LNCAP (cell line): ENCODE measurements at regions not wholly inside any gene's neighbourhood (a gene's known extent, or its start where the extent isn't known, plus 50 kb on each side); places are given as distances from the start of the nearest gene placed in this dataset.

Experiments used
- TF ChIP-seq, protein P1 (sequence below): fragments of 450-650 bp; IDR thresholded peaks from 2 replicates; pipeline ENCODE4 v1.5.1; 2017; ENCODE audit warnings: mild to moderate bottlenecking

GRCh38 chr12:94037444-94037843 is 110.9 kb upstream of the PLXNC1 start:
- TF ChIP-seq, protein P1, sequence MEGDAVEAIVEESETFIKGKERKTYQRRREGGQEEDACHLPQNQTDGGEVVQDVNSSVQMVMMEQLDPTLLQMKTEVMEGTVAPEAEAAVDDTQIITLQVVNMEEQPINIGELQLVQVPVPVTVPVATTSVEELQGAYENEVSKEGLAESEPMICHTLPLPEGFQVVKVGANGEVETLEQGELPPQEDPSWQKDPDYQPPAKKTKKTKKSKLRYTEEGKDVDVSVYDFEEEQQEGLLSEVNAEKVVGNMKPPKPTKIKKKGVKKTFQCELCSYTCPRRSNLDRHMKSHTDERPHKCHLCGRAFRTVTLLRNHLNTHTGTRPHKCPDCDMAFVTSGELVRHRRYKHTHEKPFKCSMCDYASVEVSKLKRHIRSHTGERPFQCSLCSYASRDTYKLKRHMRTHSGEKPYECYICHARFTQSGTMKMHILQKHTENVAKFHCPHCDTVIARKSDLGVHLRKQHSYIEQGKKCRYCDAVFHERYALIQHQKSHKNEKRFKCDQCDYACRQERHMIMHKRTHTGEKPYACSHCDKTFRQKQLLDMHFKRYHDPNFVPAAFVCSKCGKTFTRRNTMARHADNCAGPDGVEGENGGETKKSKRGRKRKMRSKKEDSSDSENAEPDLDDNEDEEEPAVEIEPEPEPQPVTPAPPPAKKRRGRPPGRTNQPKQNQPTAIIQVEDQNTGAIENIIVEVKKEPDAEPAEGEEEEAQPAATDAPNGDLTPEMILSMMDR = no peak

DNA sequence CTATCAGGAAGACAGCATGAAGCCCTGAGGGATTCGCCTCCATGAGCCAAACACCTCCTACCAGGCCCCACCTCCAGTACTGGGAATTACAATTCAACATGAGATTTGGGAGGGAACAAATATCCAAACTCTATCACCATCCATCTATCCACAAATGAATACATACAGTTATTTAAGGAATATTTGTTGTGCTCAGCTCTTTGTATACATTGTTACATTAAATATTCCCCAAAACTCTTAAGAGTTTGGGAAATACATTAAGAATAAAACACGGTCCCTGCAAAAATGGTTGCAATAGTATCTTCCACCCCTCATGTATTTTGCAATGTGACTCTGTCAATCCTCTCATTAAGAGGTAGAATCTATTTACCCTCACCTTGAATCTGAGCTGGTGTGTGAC is 109.8 kb upstream of the PLXNC1 start:
- TF ChIP-seq, protein P1 = no peak

DNA sequence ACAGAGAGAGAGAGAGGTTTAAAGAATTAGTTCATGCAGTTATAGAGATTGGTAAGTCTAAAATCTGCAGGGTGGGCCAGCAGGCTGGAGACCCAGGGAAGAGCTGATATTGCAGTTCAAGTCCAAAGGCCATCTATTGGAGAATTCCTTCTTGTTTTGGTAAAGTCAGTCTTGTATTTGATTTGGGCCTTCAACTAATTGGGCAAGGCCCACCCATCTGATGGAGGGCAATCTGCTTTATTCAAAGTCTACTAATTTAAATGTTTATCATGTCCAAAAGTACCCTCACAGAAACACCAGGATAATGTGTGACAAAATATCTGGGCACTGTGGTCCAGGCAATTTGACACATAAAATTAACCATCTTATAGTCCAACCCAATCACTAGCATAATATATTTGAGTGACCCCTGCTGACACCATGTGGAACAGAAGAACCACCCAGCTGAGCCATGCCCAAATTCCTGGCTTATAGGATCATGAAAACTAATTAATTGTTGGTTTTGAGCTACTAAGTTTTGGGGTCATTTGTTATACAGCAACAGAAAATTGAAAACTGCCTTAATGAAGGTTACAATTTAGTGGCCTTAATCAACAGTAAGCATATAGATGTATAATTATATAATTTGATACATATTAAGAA is 109.1 kb upstream of the PLXNC1 start:
- TF ChIP-seq, protein P1 = no peak

GRCh38 chr12:94039914-94040313 is 108.5 kb upstream of the PLXNC1 start:
- TF ChIP-seq, protein P1 = no peak

- TF ChIP-seq, protein P1 = no peak
Measured at GRCh38 chr12:94041850-94042249, 106.5 kb upstream of the PLXNC1 start.

- TF ChIP-seq, protein P1 = no peak
Measured at GRCh38 chr12:94042321-94042720, 106.1 kb upstream of the PLXNC1 start.

DNA sequence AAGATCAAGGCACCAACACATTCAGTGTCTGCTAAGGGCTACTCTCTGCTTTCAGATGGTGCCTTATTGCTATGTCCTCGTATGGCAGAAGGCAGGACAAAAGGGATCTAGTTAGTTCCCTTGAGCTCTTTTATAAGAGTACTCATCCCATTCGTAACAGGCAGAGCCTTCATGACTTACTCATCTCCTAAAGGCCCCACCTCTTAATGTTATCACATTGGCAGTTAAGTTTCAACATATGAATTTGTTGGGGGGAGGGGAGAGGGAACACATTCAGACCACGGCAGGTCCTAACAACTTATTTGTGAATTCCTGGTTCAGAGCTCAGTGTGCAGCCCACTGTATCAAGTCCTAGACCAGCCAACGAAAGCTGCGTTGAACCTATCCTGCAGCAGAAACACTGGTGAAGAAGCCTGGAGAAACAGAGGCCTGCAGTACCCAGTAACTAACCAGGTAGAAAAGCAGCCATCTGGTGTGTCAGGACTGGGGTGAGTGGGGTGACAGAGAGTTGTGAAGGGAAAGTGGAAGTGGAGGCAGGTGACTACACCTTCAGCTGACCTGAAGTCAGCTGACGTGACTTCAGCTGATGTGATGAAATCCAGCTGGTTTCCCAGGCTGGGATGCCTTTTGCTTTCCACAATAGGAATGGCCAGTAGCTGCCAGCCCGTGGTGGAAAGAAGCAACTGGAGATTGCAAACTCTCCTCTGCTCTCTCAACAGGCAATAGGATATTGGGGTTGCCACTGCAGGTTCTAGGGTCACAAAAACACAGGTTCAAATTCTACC is 101.6 kb upstream of the PLXNC1 start:
- TF ChIP-seq, protein P1 = no peak
